ENCODE measurements at regions not wholly inside any gene's neighbourhood (a gene's known extent, or its start where the extent isn't known, plus 50 kb on each side); places are given as distances from the start of the nearest gene placed in this dataset.

GRCh38 chr5:174618589-174618988 is 105.8 kb upstream of the MSX2 start:
- no peak overlapping the region for H3K27ac ChIP-seq (replicated peaks)
- DNase-seq (ENCODE audit: low read depth in 1 of 2, low spot score in 1 of 2): no peak

GRCh38 chr5:174622067-174622466 is 102.3 kb upstream of the MSX2 start:
- H3K27ac ChIP-seq (replicated peaks): no peak overlapping the region
- H3K27me3 ChIP-seq (ENCODE audit: insufficient read depth, poor library complexity, severe bottlenecking): no peaks in the 10 kb centered on the region
- TF ChIP-seq SPI1 (IDR thresholded peaks at IDR 0.05; ENCODE audit: borderline replicate concordance, low read depth) (no peak), GABPA (IDR thresholded peaks at IDR 0.05; ENCODE audit: low read depth) (no peak), POLR2AphosphoS5 (IDR thresholded peaks at IDR 0.05; ENCODE audit: low read depth) (no peak), REST (IDR thresholded peaks at IDR 0.05; ENCODE audit: insufficient replicate concordance, low read depth) (no peak), CTCF (IDR thresholded peaks at IDR 0.05; ENCODE audit: insufficient read depth, low read length) (no peak)
- H3K4me3 ChIP-seq (replicated peaks; ENCODE audit: insufficient read depth, low read length): no peak overlapping the region
- DNase-seq (ENCODE audit: low read depth in 1 of 2, low spot score in 1 of 2): no peak

More at GRCh38 chr5:174618589-174618988, 105.8 kb upstream of the MSX2 start:
- Histone ChIP-seq H3K27me3 (ENCODE audit: insufficient read depth, poor library complexity, severe bottlenecking) (no peaks in the 10 kb centered on the region), H3K4me3 (replicated peaks; ENCODE audit: insufficient read depth, low read length) (no peak overlapping the region)
- TF ChIP-seq REST (IDR thresholded peaks at IDR 0.05; ENCODE audit: insufficient replicate concordance, low read depth): no peak
- TF ChIP-seq POLR2AphosphoS5 (IDR thresholded peaks at IDR 0.05; ENCODE audit: low read depth): no peak
- no peak for TF ChIP-seq SPI1 (IDR thresholded peaks at IDR 0.05; ENCODE audit: borderline replicate concordance, low read depth)
- no peak for TF ChIP-seq CTCF (IDR thresholded peaks at IDR 0.05; ENCODE audit: insufficient read depth, low read length)
- TF ChIP-seq GABPA (IDR thresholded peaks at IDR 0.05; ENCODE audit: low read depth): no peak

GRCh38 chr5:174623018-174623417 is 101.4 kb upstream of the MSX2 start:
- no peak overlapping the region for H3K27ac ChIP-seq (replicated peaks)
- TF ChIP-seq SPI1 (IDR thresholded peaks at IDR 0.05; ENCODE audit: borderline replicate concordance, low read depth) (no peak), POLR2AphosphoS5 (IDR thresholded peaks at IDR 0.05; ENCODE audit: low read depth) (no peak), REST (IDR thresholded peaks at IDR 0.05; ENCODE audit: insufficient replicate concordance, low read depth) (no peak), CTCF (IDR thresholded peaks at IDR 0.05; ENCODE audit: insufficient read depth, low read length) (no peak), GABPA (IDR thresholded peaks at IDR 0.05; ENCODE audit: low read depth) (no peak)
- H3K27me3 ChIP-seq (ENCODE audit: insufficient read depth, poor library complexity, severe bottlenecking): no peaks in the 10 kb centered on the region
- H3K4me3 ChIP-seq (replicated peaks; ENCODE audit: insufficient read depth, low read length): no peak overlapping the region
- no peak for DNase-seq (ENCODE audit: low read depth in 1 of 2, low spot score in 1 of 2)
